ENCODE measurements at regions not wholly inside any gene's neighbourhood (a gene's known extent, or its start where the extent isn't known, plus 50 kb on each side); places are given as distances from the start of the nearest gene placed in this dataset.
"Not testable (repeated sequence)": the region's sequence is repeated elsewhere in the genome, so short reads cannot be mapped to it uniquely, and the experiment has no call there.

DNA sequence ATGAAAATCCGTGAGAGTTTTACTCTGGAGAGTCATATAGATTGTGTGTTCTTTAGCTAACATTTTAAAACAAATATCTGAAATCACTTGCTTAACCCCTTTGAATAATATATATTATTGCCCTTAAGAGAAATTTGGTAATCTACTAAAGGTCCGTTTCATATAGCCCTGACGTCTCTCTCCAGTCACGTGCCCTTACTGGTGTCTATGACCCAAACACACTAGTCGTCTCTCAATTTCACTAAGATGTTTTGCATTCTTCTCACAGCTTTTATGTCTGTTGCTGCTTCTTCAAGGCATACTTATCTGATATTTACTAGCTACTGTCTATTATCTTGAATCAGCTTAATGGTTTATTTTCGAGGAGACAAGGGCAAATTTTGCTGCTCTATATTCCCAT, 409.9 kb downstream of the KCNJ18 start:
- no peak for TF ChIP-seq CTCF (conservative IDR thresholded peaks at IDR 0.05)
- Mint-ChIP-seq H3K27ac (no peak overlapping the region), H3K9me3 (no peaks in the 10 kb centered on the region), H3K4me3 (no peak overlapping the region), H3K27me3 (no peaks in the 10 kb centered on the region), H3K36me3 (no peaks in the 10 kb centered on the region), H3K4me1 (ENCODE audit: unreplicated experiment) (no peaks in the 10 kb centered on the region)
- DNase-seq (ENCODE audit: extremely low spot score, unreplicated experiment): no peak

GRCh38 chr17:22116720-22117119, 424.4 kb downstream of the KCNJ18 start:
- DNase-seq (ENCODE audit: extremely low spot score, unreplicated experiment); H3K9me3 Mint-ChIP-seq; H3K27ac Mint-ChIP-seq; H3K27me3 Mint-ChIP-seq; H3K36me3 Mint-ChIP-seq; H3K4me1 Mint-ChIP-seq (ENCODE audit: unreplicated experiment); H3K4me3 Mint-ChIP-seq: not testable (repeated sequence)

DNA sequence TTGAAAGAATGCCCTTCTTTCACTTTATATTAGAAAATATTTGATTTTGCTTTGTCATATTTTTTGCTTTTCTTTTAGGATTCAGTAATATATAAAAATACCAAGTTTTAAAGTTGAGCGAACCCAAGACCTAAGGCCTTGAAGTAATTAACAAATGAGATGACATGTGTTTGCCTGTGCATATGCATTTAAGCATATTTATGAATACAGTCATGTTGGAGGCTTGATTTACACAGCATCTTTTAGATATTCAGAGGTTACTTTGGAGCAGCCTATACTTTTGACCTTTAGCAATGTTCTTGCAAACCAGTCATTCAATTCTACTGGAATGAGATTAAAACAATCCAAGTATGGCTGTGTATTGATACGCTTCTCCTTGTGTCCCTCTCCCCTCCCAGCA, 425.1 kb downstream of the KCNJ18 start:
- not testable (repeated sequence) for H3K4me1 Mint-ChIP-seq (ENCODE audit: unreplicated experiment); DNase-seq (ENCODE audit: extremely low spot score, unreplicated experiment); H3K36me3 Mint-ChIP-seq; H3K9me3 Mint-ChIP-seq; H3K27ac Mint-ChIP-seq; H3K4me3 Mint-ChIP-seq; H3K27me3 Mint-ChIP-seq

GRCh38 chr17:22119016-22119415, 426.7 kb downstream of the KCNJ18 start:
- DNase-seq (ENCODE audit: extremely low spot score, unreplicated experiment); H3K4me3 Mint-ChIP-seq; H3K36me3 Mint-ChIP-seq; H3K9me3 Mint-ChIP-seq; H3K27me3 Mint-ChIP-seq; H3K27ac Mint-ChIP-seq; H3K4me1 Mint-ChIP-seq (ENCODE audit: unreplicated experiment): not testable (repeated sequence)

GRCh38 chr17:22119751-22120150, 427.4 kb downstream of the KCNJ18 start:
- not testable (repeated sequence) for DNase-seq (ENCODE audit: extremely low spot score, unreplicated experiment); H3K27ac Mint-ChIP-seq; H3K4me1 Mint-ChIP-seq (ENCODE audit: unreplicated experiment); H3K36me3 Mint-ChIP-seq; H3K9me3 Mint-ChIP-seq; H3K4me3 Mint-ChIP-seq; H3K27me3 Mint-ChIP-seq

GRCh38 chr17:22123536-22124281, 431.4 kb downstream of the KCNJ18 start:
- no peak overlapping the region for H3K4me3 Mint-ChIP-seq
- H3K4me1 Mint-ChIP-seq (ENCODE audit: unreplicated experiment): no peaks in the 10 kb centered on the region
- H3K27me3 Mint-ChIP-seq: no peaks in the 10 kb centered on the region
- no peaks in the 10 kb centered on the region for H3K36me3 Mint-ChIP-seq
- no peaks in the 10 kb centered on the region for H3K9me3 Mint-ChIP-seq
- no peak overlapping the region for H3K27ac Mint-ChIP-seq
- no peak for TF ChIP-seq CTCF (conservative IDR thresholded peaks at IDR 0.05)
- no peak for DNase-seq (ENCODE audit: extremely low spot score, unreplicated experiment)

GRCh38 chr17:22128171-22128570, 435.8 kb downstream of the KCNJ18 start:
- Mint-ChIP-seq H3K4me3 (no peak overlapping the region), H3K4me1 (ENCODE audit: unreplicated experiment) (no peaks in the 10 kb centered on the region), H3K9me3 (peaks cover 10% of the 10 kb centered on the region), H3K27me3 (no peaks in the 10 kb centered on the region), H3K36me3 (no peaks in the 10 kb centered on the region), H3K27ac (no peak overlapping the region)
- no peak for TF ChIP-seq CTCF (conservative IDR thresholded peaks at IDR 0.05)
- no peak for DNase-seq (ENCODE audit: extremely low spot score, unreplicated experiment)

- no peak for TF ChIP-seq CTCF (conservative IDR thresholded peaks at IDR 0.05)
- Mint-ChIP-seq H3K4me3 (no peak overlapping the region), H3K27me3 (no peaks in the 10 kb centered on the region), H3K27ac (no peak overlapping the region), H3K9me3 (peaks cover 10% of the 10 kb centered on the region), H3K4me1 (ENCODE audit: unreplicated experiment) (no peaks in the 10 kb centered on the region), H3K36me3 (no peaks in the 10 kb centered on the region)
- no peak for DNase-seq (ENCODE audit: extremely low spot score, unreplicated experiment)
Measured at GRCh38 chr17:22128723-22129122, 436.4 kb downstream of the KCNJ18 start.

- H3K27ac Mint-ChIP-seq; H3K36me3 Mint-ChIP-seq; H3K4me1 Mint-ChIP-seq (ENCODE audit: unreplicated experiment); H3K27me3 Mint-ChIP-seq; DNase-seq (ENCODE audit: extremely low spot score, unreplicated experiment); H3K4me3 Mint-ChIP-seq: not testable (repeated sequence)
- H3K9me3 Mint-ChIP-seq: peaks cover 10% of the 10 kb centered on the region
Measured at GRCh38 chr17:22129920-22130319, 437.6 kb downstream of the KCNJ18 start.

Measured in type B pancreatic cell (in vitro differentiated cells).